ENCODE measurements at regions not wholly inside any gene's neighbourhood (a gene's known extent, or its start where the extent isn't known, plus 50 kb on each side); places are given as distances from the start of the nearest gene placed in this dataset.
"Not testable (repeated sequence)": the region's sequence is repeated elsewhere in the genome, so short reads cannot be mapped to it uniquely, and the experiment has no call there.

- no peak for DNase-seq (ENCODE audit: low read depth in 3 of 3)
These were observed 666.4 kb upstream of the ZNF608 start for GRCh38 chr5:125412561-125413495.

GRCh38 chr5:125413496-125414274 is 667.2 kb upstream of the ZNF608 start:
- DNase-seq (ENCODE audit: low read depth in 3 of 3) = no peak

GRCh38 chr5:125415126-125415525 is 668.7 kb upstream of the ZNF608 start:
- DNase-seq (ENCODE audit: low read depth in 3 of 3) = no peak

- no peak for DNase-seq (ENCODE audit: low read depth in 3 of 3)
These were observed 669.6 kb upstream of the ZNF608 start for GRCh38 chr5:125416055-125416454.

GRCh38 chr5:125421006-125421405 is 674.6 kb upstream of the ZNF608 start:
- DNase-seq (ENCODE audit: low read depth in 3 of 3) = no peak

- no peak for DNase-seq (ENCODE audit: low read depth in 3 of 3)
These were observed 675.9 kb upstream of the ZNF608 start for GRCh38 chr5:125422342-125422741.

GRCh38 chr5:125424402-125425141 is 678.1 kb upstream of the ZNF608 start:
- no peak for DNase-seq (ENCODE audit: low read depth in 3 of 3)

GRCh38 chr5:125429498-125429897 is 683.1 kb upstream of the ZNF608 start:
- no peak for DNase-seq (ENCODE audit: low read depth in 3 of 3)

- no peak for DNase-seq (ENCODE audit: low read depth in 3 of 3)
These were observed 687.0 kb upstream of the ZNF608 start for GRCh38 chr5:125433457-125433856.

GRCh38 chr5:125439243-125439642 is 692.8 kb upstream of the ZNF608 start:
- DNase-seq (ENCODE audit: low read depth in 3 of 3) = no peak

- no peak for DNase-seq (ENCODE audit: low read depth in 3 of 3)
These were observed 694.5 kb upstream of the ZNF608 start for GRCh38 chr5:125440905-125441304.

- no peak for DNase-seq (ENCODE audit: low read depth in 3 of 3)
These were observed 700.5 kb upstream of the ZNF608 start for GRCh38 chr5:125446986-125447385.

- no peak for DNase-seq (ENCODE audit: low read depth in 3 of 3)
These were observed 704.3 kb upstream of the ZNF608 start for GRCh38 chr5:125450771-125451170.

- DNase-seq (ENCODE audit: low read depth in 3 of 3) = no peak
These were observed 705.2 kb upstream of the ZNF608 start for GRCh38 chr5:125451622-125452021.

- no peak for DNase-seq (ENCODE audit: low read depth in 3 of 3)
These were observed 706.6 kb upstream of the ZNF608 start for GRCh38 chr5:125452991-125453390.

GRCh38 chr5:125455041-125455440 is 708.6 kb upstream of the ZNF608 start:
- no peak for DNase-seq (ENCODE audit: low read depth in 3 of 3)

- not testable (repeated sequence) for DNase-seq (ENCODE audit: low read depth in 3 of 3)
These were observed 709.6 kb upstream of the ZNF608 start for GRCh38 chr5:125456005-125456404.

GRCh38 chr5:125457617-125458016 is 711.2 kb upstream of the ZNF608 start:
- DNase-seq (ENCODE audit: low read depth in 3 of 3) = no peak

GRCh38 chr5:125458949-125459348 is 712.5 kb upstream of the ZNF608 start:
- not testable (repeated sequence) for DNase-seq (ENCODE audit: low read depth in 3 of 3)

GRCh38 chr5:125461641-125462072 is 715.2 kb upstream of the ZNF608 start:
- no peak for DNase-seq (ENCODE audit: low read depth in 3 of 3)

GRCh38 chr5:125463466-125464092 is 717.1 kb upstream of the ZNF608 start:
- DNase-seq (ENCODE audit: low read depth in 3 of 3) = no peak

Data from stimulated activated CD4-positive, alpha-beta T cell treated with anti-CD3 and anti-CD28 coated beads, TNF-alpha, amount 100 ng/mL, for 48 hours (primary cell).